ENCODE measurements at regions not wholly inside any gene's neighbourhood (a gene's known extent, or its start where the extent isn't known, plus 50 kb on each side); places are given as distances from the start of the nearest gene placed in this dataset.

DNA sequence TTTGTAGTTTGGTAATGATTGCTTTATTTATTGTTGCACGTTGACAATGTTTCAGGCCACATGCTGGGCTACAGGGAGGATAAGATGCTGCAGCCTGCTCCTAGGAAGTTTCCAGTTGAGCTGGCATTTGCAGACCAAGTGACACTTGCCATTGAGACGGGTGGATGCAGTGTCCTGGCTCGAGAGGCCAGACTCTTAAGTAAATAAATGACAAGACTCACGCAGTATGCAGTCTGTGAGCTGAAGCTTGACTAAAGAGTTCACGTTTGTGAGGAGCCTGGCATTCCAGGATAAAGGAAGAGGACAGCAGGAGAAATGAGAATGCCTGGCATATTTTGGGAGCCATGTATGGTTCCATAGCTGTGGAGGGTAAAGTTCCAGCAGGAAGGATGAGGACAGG, 105.8 kb downstream of the BAMBI start:
- DNase-seq (ENCODE audit: low read depth in 2 of 2): no peak

DNA sequence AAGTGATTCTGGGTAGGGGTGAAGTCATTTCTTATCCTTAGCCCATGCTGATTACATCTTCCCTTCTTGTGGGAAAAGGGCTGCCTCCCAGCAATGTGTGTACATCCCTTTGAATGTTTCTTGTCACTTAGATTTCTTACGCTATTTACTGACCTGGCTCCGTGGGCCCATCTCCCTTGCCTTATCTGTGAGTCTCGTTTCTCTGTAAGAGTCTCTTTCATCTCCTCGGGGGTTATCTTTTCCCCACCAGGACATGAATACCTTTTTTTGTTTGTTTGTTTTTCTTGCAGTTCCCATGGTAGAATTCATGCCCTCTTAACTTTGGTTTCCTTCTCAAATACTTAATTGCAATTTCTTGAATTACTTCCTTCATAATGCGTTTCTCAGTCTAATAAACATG, 107.7 kb downstream of the BAMBI start:
- DNase-seq (ENCODE audit: low read depth in 2 of 2): no peak

DNA sequence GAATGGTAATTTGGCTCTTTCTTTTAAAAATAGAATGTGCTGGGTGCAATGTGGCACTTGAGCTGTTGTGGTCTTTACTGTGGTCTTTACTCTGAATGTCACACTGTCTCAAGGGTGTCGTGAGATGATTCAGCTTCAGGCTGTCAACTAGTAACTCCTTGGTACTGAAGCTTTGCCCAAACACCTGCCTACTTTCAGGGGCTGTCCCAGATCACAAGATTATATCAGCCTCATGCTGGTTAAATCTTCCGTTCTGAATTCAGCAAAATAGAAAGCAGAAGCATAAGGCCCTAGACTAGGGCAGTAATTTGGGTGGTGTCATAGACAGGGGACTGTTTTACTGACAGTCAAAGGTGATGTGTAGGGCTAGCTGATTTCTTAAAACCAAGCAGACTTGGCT, 110.9 kb downstream of the BAMBI start:
- peak; percentile 1 for DNase-seq (ENCODE audit: low read depth in 2 of 2)

DNA sequence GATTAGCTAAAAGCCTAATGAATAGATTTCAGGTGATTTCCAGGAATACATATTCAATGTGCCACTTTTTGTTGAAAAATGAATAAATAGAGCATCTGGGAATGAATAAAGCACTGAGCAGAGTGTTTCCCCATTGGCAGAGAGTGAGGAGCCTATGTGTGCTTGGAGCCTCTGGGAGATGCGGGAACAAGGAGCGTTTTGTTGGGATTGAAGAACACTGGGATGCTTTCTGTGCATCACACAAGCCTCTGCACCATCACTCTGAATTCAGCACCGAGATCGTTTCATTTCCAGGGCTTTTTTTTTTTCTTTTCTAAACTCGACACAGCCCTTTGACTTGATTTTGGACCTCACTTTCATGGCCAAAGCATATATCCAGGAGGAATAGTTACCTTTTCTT, 111.4 kb downstream of the BAMBI start:
- no peak for DNase-seq (ENCODE audit: low read depth in 2 of 2)

DNA sequence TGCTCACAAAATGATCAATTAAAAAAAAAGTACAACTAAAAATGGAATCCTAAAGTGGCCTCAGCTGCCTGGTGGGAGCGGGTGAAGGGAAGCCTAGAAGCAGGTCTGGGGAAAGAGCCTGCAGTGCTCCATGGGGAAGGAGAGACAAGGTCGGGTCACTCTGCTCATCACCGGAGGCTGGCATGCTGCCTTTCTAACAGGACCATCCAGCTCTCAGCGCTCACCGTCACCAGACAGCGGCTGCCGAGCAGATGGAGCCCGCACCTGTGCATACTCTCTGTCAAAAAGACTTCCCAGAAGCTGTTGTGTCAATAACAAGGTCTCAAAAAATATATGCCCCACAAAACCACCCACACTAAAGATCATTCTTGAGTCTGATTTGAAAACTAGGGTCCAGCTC, 112.8 kb downstream of the BAMBI start:
- no peak for DNase-seq (ENCODE audit: low read depth in 2 of 2)

DNA sequence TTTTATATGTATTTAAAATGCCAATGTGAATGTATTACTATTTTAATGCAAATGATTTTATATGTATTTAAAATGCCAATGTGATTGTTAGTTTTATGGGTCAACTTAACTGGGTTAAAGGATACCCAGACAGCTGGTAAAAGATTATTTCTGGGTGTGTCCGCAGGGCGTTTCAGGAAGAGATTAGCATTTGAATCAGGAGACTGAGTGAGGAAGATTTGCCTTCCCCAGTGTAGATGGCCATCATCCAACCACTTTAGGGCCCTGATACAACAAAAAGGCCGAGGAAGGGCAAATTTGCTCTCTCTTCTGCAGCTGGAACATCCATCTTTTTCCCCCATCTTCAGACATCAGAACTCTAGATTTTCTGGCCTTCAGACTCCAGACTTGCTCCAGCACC, 116.2 kb downstream of the BAMBI start:
- no peak for DNase-seq (ENCODE audit: low read depth in 2 of 2)

DNA sequence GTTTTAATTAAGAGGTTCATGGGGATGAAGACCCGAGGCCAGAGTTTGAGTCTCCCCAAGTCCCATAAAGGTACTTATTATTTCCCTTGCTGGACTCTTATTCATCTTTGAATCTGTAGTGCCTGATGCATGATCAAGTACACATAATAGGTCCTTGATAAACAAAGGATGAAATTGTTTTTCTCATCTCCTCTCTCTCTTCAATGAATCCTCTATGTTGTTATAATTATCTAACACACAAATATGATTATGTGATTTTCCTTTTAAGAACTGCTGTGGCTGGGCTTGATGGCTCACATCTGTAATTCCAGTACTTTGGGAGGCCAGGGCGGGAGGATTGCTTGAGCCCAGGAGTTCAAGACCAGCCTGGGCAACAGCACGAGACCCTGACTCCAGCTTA, 117.7 kb downstream of the BAMBI start:
- DNase-seq (ENCODE audit: low read depth in 2 of 2): no peak

DNA sequence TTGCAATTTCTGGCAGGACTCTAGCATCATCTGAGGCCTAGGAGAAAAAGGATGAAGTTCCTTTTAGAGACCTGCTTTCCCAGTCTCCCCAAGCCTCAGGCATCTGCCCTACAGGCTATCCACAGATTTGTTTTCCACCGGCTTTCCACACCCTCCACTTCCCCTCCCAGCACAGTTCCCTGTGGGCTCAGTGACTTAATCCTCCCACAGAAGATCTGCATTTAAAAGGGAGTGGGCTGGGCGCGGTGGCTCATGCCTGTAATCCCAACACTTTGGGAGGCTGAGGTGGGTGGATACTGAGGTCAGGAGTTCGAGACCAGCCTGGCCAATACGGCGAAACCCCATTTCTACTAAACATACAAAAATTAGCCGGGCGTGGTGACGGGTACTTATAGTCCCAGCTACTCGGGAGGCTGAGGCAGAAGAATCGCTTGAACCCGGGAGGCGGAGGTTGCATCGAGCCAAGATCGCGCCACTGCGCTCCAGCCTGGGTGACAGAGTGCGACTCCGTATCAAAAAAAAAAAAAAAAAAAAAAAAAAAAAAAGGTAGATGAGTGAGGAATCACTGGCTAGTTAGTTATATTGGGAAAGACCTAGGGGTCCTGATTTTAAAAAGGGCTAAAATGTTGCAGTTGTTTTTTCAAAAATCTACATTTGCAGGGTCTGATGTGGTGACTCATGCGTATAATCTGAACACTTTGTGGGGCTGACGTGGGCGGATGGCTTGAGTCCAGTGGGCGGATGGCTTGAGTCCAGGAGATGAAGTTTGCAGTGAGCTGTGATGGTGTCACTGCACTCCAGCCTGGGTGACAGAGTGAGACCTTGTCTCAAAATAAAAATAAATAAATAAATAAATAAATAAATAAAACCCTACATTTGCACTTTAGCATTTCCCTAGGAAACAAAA, 119.5 kb downstream of the BAMBI start:
- no peak for DNase-seq (ENCODE audit: low read depth in 2 of 2)

DNA sequence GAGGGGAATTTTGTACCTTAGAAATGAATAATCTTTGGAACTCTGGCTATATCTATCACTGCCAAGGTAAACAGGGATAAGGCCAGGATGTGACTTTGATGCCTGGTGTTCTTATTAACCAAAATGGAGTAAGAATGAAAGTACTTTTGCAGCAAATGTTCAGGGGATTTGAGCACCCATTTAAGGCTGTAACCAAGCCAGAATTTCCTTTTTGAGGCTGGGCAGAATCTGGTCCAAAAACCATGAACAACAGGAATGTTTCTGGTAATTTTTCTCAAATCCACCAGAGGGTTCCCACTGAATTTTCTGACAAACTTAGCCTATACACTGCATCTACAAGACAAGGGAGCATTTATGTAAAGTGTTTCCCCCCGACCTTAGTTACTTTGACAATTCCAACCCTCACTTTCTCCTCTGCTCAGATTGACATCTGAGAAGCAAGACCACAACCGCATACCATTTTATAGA, 120.6 kb downstream of the BAMBI start:
- DNase-seq (ENCODE audit: low read depth in 2 of 2): no peak

DNA sequence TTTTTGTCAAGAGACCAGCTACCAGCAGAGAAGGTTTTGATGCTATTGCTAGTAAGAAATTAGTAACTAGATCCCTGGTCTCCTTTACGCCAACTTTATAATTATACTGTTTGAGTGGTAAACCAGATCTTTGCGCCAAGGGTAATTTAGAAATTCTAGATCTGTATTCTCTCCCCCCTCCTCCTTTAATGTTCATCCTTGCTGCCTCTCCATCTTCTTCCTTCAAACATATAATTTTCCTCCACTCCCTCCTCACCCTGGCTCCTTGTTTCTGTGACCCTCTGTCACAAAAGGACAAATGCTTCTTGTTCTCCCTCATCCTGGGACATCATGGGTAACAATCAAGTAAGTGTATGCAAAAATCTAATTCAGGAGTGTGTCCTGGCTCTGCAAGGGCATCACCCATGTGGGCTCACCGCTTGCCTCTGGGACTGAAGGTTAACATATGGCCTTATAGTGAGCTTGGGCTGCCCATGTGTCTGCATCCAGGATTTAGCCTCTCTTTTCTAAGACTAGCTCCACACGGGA, 121.2 kb downstream of the BAMBI start:
- no peak for DNase-seq (ENCODE audit: low read depth in 2 of 2)

DNA sequence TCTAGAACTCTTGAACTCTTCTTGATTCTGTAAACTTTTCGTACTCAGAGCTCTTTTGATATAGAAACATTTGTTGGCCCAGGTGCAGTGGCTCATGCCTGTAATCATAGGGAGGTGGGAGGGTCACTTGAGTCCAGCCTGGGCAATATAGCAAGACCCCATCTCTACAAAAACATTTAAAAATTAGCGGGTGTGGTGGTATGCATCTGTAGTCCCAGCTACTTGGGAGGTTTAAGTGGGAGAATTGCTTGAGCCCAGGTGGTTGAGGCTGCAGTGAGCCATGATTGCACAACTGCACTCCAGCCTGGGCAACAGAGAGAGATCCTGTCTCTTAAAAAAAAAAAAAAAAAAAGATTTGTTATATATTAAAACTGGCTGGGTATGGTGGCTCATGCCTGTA, 121.6 kb downstream of the BAMBI start:
- no peak for DNase-seq (ENCODE audit: low read depth in 2 of 2)

DNA sequence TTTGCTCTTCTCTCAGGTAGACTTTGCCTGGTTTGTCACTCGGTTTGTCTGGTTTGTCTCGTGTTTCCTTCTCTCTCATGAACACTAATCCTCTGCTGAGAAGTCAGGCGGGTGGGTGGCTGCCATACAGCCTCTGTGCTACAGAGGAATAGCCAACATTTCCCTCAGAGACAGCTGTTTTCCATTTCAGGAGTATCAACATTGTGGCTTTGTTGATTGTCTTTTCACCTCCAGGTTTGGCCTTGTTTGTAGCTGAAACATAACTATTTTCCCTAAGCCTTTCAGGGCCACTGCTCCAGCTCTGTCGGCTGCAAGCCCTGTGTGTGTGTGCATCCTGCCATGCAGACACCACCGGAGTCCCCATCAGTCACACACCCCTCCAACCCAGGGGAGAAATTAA, 122.8 kb downstream of the BAMBI start:
- DNase-seq (ENCODE audit: low read depth in 2 of 2): no peak

DNA sequence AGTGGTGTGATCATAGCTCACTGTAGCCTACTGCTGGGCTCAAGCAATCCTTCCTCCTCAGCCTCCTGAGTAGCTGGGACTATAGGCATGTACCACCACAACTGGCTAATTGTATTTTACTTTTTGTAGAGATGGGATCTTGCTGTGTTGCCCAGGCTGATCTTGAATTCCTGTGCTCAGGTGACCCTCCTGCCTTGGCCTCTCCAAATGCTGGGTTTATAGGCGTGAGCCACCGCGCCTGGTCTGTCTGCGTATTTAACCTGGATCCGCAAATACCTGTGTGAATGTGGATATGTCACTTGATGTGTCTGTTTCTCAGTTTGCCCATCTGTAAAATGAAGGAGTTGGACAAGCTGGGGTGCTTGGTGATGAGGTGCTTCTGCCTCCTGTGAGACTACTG, 123.9 kb downstream of the BAMBI start:
- no peak for DNase-seq (ENCODE audit: low read depth in 2 of 2)

DNA sequence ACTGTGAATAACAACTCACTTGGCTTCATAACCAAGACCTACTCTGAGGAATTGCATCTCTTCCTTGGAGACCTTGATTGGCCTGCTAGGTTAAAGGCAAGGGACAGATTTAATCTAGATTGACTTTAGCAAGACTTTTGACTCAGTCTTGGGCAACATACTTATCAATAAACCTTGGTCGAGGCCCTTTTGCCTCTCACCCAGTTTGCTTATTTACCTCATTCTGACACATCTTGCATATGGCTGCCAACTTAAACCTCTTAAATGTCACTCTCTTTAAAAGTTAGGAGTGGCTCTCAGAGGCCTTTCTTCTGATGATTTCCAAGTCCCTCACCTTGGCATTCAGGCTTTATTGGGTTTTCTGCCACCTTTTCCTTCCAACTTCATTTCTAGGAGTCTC, 124.5 kb downstream of the BAMBI start:
- DNase-seq (ENCODE audit: low read depth in 2 of 2): no peak

DNA sequence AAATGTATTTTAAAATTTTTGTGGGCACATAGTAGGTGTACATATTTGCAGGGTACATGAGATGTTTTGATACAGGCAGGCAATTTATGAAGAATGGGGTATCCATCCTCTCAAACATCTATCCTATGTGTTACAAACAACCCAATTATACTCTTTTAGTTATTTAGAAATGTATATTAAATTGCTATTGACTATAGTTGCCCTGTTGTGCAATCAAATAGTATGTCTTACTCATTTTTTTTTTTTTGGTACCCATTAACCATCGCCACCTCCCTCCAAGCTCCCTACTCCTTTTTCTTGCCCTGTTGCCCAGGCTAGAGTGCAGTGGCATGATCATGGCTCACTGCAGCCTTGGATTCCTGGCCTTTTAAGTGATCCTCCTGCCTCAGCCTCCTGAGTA, 128.1 kb downstream of the BAMBI start:
- DNase-seq (ENCODE audit: low read depth in 2 of 2): no peak

DNA sequence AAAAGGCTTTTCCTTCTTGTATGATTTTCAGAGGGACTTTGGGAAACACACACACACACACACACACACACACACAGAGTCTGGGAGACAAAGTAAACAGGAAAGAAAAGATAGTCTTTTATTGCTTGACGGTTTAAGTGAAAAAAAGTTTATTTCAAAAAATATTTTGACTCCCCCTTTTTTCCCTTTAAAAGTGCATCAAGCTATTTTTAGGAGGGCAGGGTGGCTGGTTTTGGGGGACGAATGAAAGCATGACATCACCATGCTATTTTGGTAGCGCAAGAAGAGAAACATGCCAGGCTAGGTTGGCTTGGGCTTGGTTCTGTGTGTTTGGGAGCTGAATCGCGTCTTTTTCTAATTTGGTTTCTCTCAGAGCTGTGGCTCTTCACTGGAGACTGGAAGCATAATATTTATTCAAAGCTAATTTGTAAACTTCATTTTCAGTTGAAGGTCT, 129.2 kb downstream of the BAMBI start:
- no peak for DNase-seq (ENCODE audit: low read depth in 2 of 2)

DNA sequence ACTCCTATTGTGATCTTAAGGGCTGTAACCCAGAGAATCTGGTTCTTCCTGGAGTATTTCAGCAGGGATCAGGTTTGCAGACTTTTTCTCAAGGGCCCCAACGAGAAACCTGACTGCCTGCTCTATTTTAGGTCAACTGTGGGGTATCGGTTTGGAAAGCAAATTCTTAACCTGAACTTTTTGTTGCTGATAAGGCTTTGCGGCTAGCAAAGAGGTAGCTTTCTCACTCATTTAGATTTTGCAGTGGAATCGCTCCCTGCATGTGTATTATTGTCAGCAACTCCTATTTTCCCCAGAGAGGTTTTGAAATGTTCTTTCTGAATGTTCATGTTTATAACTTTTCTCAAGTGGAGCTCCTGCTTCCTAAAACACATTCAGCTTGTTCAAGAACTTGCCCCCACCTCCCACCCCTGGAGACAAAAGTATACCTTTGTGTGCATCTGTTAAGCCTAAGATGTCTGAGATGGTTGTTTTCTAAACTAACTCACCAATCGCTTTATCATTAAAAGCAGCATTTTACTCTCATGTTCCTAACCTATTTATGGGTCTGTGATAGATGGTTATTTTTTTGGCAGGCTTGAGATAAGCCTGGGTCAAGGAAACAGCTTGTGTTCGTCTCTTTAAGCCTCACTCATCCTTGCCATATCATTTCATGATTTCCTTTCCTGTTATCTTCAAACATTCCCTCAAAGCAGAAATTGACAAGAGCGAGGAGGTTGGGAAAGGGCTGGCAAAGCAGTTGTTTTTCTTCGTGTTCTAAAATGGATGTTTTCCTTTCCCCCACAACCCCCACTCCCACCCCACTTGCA, 129.8 kb downstream of the BAMBI start:
- DNase-seq (ENCODE audit: low read depth in 2 of 2): no peak

DNA sequence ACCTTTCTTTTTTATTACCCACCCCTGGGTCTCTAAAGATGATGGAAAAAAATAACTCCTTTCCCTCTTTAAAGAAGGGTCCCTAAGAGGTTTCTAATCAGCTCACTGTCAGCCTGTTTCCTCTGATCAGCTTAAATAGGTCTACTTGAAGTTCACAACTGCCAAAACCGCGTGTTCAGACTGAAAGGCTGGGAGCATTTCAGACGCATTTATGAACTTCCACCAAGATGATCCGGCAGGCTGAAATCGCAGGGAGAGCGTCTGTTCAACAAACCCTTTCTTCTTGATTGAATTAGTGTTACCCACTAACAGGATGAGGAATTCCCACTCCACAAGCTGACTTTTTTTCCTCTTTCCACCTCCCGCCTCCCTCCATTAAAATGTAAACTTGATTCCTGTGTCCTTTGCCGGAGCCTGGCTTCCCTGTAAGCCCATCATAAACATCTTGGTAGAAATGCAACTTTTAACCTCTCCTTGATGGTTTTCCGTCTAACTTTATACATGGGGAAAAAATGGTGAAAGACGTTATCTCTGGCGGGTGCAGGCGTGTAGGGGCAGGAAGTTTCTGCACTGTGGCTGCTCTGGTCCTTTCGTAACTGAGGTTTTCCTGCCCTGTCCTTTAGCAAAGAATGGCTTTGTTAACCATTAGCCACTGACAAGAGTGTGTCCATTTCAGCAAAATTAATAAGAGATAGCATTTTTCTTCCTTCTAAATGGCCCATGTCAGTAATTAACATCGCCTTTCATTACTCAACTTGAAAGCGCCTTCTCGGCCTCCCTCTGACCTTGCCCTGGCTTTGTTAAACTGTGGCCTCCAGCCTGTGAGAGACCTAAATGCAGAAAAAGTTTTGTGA, 130.7 kb downstream of the BAMBI start:
- no peak for DNase-seq (ENCODE audit: low read depth in 2 of 2)

DNA sequence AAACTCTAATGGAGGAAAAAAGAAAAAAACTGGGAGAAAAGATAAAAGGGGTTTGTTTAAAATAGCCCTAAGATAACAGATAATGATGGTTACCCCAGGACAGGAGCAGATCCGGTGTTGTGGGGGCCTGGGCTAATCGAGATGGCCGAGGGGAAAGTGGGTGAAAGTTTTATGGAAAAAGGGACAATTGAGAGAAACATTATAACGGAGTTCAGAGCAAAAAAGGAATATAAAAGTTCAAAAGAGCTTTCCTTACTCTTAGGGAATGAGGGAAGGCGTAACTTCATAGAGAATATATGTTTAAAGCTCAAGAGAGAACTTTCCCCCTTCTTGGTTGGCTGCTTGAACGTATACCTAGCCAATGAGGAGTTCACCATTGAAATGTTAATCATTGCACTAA, 131.4 kb downstream of the BAMBI start:
- no peak for DNase-seq (ENCODE audit: low read depth in 2 of 2)

DNA sequence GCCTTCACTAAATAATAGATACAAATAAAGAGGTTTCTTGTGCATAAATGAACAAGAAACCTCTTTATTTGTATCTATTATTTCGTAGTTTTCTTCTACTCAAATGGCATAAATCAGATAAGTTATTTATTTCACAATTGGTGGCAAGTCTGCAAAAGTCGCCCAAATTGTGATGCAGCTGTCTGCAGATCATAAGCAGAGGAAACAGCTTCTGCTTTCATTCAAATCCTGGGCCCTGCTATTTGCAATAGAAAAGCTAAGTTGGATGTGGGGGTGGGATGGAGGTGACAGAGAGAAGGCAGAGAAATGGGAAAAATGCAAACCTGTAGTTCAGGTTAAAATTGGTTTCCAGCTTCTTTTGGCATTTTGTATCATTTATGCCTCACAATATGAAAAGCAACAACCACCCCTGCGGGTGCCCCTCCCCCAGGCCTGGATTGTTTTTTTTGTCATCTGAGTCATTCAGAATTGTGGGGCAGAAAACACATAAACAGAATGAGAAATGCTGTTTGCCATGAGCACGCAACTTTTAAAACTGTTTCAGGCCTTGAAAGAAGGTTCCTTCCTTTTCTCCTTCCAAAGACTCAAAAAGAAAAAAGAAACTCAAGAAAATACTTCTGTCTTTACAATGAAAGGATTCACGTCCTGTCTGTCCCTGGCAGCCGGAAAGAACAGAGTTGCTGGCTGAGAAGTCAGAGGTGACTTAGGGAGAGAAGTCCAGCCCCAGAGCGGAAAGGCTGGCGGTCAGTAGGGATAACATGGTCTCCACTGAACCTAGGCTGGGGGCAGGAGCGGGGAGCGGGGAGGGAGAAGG, 132.9 kb downstream of the BAMBI start:
- DNase-seq (ENCODE audit: low read depth in 2 of 2): no peak

Measured in stimulated activated CD4-positive, alpha-beta T cell treated with anti-CD3 and anti-CD28 coated beads, Interleukin-15, amount 100 ng/mL, for 48 hours (primary cell).